Endothelial cell of umbilical vein (primary cell): ENCODE measurements at regions not wholly inside any gene's neighbourhood (a gene's known extent, or its start where the extent isn't known, plus 50 kb on each side); places are given as distances from the start of the nearest gene placed in this dataset.

Experiments
- MAX ChIP-seq: IDR thresholded peaks from 2 replicates; pipeline ENCODE4 v1.6.1; 2011; ENCODE audit not compliant: insufficient read depth, insufficient read length
- POLR2A ChIP-seq: IDR thresholded peaks from 2 replicates; pipeline ENCODE4 v1.6.1; 2012; ENCODE audit warnings: low read depth, mild to moderate bottlenecking, control low read depth, low read length
- TF ChIP-seq, protein P1 (sequence below), 2 donors: IDR thresholded peaks; 1 replicate in 1 of 2; 2 replicates in 1 of 2; pipeline ENCODE4 v1.5.1; 2011; ENCODE audit warnings: low read length in 2 of 2, mild to moderate bottlenecking in 2 of 2, moderate library complexity in 2 of 2, control low read depth in 1 of 2, inconsistent platforms in 1 of 2, low read depth in 1 of 2; ENCODE audit not compliant: insufficient read depth in 1 of 2; ENCODE audit errors: extremely low read depth in 1 of 2

- TF ChIP-seq POLR2A, result no peak
- TF ChIP-seq, protein P1, sequence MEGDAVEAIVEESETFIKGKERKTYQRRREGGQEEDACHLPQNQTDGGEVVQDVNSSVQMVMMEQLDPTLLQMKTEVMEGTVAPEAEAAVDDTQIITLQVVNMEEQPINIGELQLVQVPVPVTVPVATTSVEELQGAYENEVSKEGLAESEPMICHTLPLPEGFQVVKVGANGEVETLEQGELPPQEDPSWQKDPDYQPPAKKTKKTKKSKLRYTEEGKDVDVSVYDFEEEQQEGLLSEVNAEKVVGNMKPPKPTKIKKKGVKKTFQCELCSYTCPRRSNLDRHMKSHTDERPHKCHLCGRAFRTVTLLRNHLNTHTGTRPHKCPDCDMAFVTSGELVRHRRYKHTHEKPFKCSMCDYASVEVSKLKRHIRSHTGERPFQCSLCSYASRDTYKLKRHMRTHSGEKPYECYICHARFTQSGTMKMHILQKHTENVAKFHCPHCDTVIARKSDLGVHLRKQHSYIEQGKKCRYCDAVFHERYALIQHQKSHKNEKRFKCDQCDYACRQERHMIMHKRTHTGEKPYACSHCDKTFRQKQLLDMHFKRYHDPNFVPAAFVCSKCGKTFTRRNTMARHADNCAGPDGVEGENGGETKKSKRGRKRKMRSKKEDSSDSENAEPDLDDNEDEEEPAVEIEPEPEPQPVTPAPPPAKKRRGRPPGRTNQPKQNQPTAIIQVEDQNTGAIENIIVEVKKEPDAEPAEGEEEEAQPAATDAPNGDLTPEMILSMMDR (IDR thresholded peaks at IDR 0.05; ENCODE audit: extremely low read depth in 1 of 2, insufficient read depth in 1 of 2, low read depth in 1 of 2, low read length in 2 of 2), result no peak
- no peak for TF ChIP-seq MAX
These were observed 120.8 kb downstream of the LMO4 start for GRCh38 chr1:87449348-87449963.
